HCT116 (cell line): ENCODE measurements at regions not wholly inside any gene's neighbourhood (a gene's known extent, or its start where the extent isn't known, plus 50 kb on each side); places are given as distances from the start of the nearest gene placed in this dataset.

Experiments
- CTCF ChIP-seq, 3 experiments: fragments of 200-600 bp in 1 of 3; sonication (generic) in 1 of 3; IDR thresholded peaks in 2 of 3; conservative IDR thresholded peaks in 1 of 3; 2 replicates each; pipeline ENCODE4 v1.5.1; 2012 to 2017; ENCODE audit warnings: low read depth in 2 of 3, low read length in 2 of 3, antibody characterized with exemption in 1 of 3, borderline replicate concordance in 1 of 3, control low read depth in 1 of 3, mild to moderate bottlenecking in 1 of 3, mixed read lengths in 1 of 3, mixed run types in 1 of 3, moderate library complexity in 1 of 3; ENCODE audit not compliant: insufficient read depth in 1 of 3
- EGR1 ChIP-seq: IDR thresholded peaks from 2 replicates; pipeline ENCODE4 v1.6.1; 2012; ENCODE audit warnings: low read depth
- POLR2AphosphoS5 ChIP-seq: IDR thresholded peaks from 2 replicates; pipeline ENCODE4 v1.6.1; 2011; ENCODE audit warnings: mild to moderate bottlenecking, low read depth, low read length, moderate library complexity
- SIN3A ChIP-seq: IDR thresholded peaks from 2 replicates; pipeline ENCODE4 v1.6.1; 2012; ENCODE audit warnings: low read depth

GRCh38 chr6:141261672-141262060, 871.1 kb upstream of the GJE1 start:
- no peak for TF ChIP-seq POLR2AphosphoS5
- no peak for TF ChIP-seq CTCF (IDR thresholded peaks at IDR 0.05 in 2 of 3, conservative IDR thresholded peaks at IDR 0.05 in 1 of 3; ENCODE audit: borderline replicate concordance in 1 of 3, insufficient read depth in 1 of 3, low read depth in 2 of 3, low read length in 2 of 3)
- no peak for TF ChIP-seq EGR1
- TF ChIP-seq SIN3A: no peak
